Neural crest cell (in vitro differentiated cells): ENCODE measurements at regions not wholly inside any gene's neighbourhood (a gene's known extent, or its start where the extent isn't known, plus 50 kb on each side); places are given as distances from the start of the nearest gene placed in this dataset.

Experiments
- DNase-seq: peaks from one replicate; pipeline ENCODE4 v3.0.0; 2021; ENCODE audit warnings: low read depth, mixed read lengths, low spot score
- H3K27ac Mint-ChIP-seq: one replicate; pipeline ENCODE4 v1.8.0; 2021; ENCODE audit warnings: mild to moderate bottlenecking, mixed read lengths; ENCODE audit not compliant: unreplicated experiment
- H3K27me3 Mint-ChIP-seq: 2 replicates; pipeline ENCODE4 v1.8.0; 2021; ENCODE audit warnings: low read depth, mild to moderate bottlenecking, mixed read lengths
- H3K36me3 Mint-ChIP-seq: 2 replicates; pipeline ENCODE4 v1.8.0; 2021; ENCODE audit warnings: low read depth, mild to moderate bottlenecking, mixed read lengths
- H3K4me1 Mint-ChIP-seq: 2 replicates; pipeline ENCODE4 v1.8.0; 2021; ENCODE audit warnings: mixed read lengths
- H3K4me3 Mint-ChIP-seq: one replicate; pipeline ENCODE4 v1.8.0; 2021; ENCODE audit warnings: mild to moderate bottlenecking, mixed read lengths
- H3K9me3 Mint-ChIP-seq: 2 replicates; pipeline ENCODE4 v1.8.0; 2021; ENCODE audit warnings: mixed read lengths
- TF ChIP-seq, protein P1 (sequence below): fragments of 200-600 bp; sonication (generic); conservative IDR thresholded peaks from 2 replicates; pipeline ENCODE4 v1.5.0; 2021; ENCODE audit warnings: antibody characterized with exemption, mild to moderate bottlenecking

DNA sequence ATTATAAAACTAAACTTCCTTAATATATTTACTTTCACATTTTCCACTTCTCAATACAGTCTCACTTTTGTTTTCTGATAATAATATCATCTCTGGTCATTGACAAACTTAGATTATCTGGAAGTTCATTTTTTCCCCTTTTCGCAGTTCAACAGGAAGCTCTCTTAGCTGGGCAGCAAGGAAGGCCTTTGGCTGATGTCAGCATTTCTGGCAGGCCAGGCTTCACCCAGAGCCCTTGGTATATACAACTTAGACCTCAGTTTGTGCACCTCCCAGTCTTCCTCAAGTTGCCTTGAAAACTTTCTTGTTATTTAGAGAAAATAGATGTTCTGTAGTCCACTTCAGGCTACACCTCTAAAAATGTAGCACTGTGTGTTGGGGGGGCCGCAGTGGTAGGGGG is 1103.6 kb downstream of the AMY1C start:
- H3K9me3 Mint-ChIP-seq: peaks cover 4% of the 10 kb centered on the region
- no peak overlapping the region for H3K4me3 Mint-ChIP-seq
- TF ChIP-seq, protein P1, sequence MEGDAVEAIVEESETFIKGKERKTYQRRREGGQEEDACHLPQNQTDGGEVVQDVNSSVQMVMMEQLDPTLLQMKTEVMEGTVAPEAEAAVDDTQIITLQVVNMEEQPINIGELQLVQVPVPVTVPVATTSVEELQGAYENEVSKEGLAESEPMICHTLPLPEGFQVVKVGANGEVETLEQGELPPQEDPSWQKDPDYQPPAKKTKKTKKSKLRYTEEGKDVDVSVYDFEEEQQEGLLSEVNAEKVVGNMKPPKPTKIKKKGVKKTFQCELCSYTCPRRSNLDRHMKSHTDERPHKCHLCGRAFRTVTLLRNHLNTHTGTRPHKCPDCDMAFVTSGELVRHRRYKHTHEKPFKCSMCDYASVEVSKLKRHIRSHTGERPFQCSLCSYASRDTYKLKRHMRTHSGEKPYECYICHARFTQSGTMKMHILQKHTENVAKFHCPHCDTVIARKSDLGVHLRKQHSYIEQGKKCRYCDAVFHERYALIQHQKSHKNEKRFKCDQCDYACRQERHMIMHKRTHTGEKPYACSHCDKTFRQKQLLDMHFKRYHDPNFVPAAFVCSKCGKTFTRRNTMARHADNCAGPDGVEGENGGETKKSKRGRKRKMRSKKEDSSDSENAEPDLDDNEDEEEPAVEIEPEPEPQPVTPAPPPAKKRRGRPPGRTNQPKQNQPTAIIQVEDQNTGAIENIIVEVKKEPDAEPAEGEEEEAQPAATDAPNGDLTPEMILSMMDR: no peak

DNA sequence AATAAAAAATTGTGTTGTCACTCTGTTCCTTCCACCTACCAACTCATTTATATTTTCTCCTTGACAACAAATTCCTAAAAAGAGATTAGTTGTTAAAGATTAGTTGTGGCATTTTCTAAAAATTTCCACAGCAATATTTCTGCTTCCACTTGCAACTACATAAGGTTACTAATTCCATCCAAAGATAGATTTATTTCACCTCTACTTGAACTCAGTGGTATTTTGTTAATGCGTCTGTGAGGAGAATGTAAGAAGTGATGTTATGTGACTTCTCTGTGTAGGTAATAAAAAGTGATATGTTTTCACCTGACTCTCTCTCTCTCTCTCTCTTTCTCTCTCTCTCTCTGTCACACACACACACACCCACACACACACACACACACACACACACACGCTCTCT is 1104.8 kb downstream of the AMY1C start:
- no peaks in the 10 kb centered on the region for H3K4me1 Mint-ChIP-seq
- no peaks in the 10 kb centered on the region for H3K27me3 Mint-ChIP-seq
- no peaks in the 10 kb centered on the region for H3K36me3 Mint-ChIP-seq
- no peak overlapping the region for H3K4me3 Mint-ChIP-seq
- H3K9me3 Mint-ChIP-seq: peaks cover 7% of the 10 kb centered on the region
- no peak overlapping the region for H3K27ac Mint-ChIP-seq
- DNase-seq: no peak
- TF ChIP-seq, protein P1: no peak

More for the DNA sequence above, 1103.6 kb downstream of the AMY1C start:
- H3K27me3 Mint-ChIP-seq: no peaks in the 10 kb centered on the region
- no peak for DNase-seq
- no peak overlapping the region for H3K27ac Mint-ChIP-seq
- no peaks in the 10 kb centered on the region for H3K4me1 Mint-ChIP-seq
- no peaks in the 10 kb centered on the region for H3K36me3 Mint-ChIP-seq

DNA sequence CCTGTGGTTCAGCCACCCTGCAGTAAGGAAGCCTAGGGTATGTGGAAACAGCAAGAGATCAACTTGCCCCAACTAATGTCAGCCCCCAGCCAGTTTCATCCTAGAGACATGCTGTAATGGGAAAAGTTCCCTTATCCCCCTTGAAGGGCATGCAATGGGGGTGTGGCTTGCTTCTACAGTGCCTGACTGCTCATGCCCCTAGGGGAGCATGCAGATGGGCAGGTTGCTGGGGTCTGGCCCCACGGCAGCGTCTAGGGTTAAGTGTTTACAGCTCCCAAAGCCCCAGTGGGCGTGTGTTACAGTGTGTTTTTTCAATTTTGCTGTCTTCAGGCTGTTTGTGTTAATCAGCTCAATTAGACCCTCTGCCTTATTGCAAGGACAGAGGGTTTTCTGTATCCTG is 1105.9 kb downstream of the AMY1C start:
- no peak for DNase-seq
- TF ChIP-seq, protein P1: no peak
- no peak overlapping the region for H3K27ac Mint-ChIP-seq
- peaks cover 7% of the 10 kb centered on the region for H3K9me3 Mint-ChIP-seq
- H3K4me1 Mint-ChIP-seq: no peaks in the 10 kb centered on the region
- no peaks in the 10 kb centered on the region for H3K27me3 Mint-ChIP-seq
- no peak overlapping the region for H3K4me3 Mint-ChIP-seq
- H3K36me3 Mint-ChIP-seq: no peaks in the 10 kb centered on the region

DNA sequence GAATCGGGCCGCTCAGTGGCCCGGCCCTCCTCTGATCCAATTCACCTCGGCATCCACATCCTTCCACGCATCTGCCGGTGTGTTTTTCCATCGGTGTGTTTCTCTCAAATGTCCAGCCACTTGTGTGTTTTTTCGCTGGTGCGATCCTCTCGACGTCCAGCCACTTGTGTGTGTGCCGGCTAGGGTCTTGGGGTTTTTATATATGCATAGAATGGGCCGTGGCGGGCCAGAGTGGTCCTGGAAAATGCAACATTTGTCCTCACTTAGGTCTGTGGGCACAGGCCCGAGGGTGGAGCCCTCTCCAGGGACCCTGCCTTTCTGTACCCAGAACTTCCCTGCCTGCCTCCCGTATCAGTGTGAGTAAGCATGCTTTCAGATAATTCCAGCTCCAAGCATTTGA is 1106.4 kb downstream of the AMY1C start:
- Mint-ChIP-seq H3K36me3 (no peaks in the 10 kb centered on the region), H3K27me3 (no peaks in the 10 kb centered on the region), H3K4me1 (no peaks in the 10 kb centered on the region), H3K27ac (no peak overlapping the region), H3K4me3 (no peak overlapping the region), H3K9me3 (peaks cover 7% of the 10 kb centered on the region)
- TF ChIP-seq, protein P1: no peak
- no peak for DNase-seq

DNA sequence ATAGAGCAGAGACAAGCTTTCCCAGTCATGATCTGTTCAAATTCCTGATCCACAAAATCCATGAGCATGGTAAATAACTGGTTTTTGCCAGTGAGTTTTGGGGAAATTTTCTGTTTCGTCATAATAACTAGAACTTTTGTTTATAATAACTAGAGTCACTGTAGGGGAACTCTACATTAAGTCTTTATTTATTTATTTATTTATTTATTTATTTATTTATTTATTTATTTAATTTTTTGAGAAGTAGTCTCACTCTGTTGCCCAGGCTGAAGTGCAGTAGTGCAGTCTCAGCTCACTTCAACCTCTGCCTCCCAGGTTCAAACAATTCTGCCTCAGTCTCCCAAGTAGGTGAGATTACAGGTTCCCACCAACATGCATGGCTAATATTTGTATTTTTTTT is 1106.8 kb downstream of the AMY1C start:
- H3K9me3 Mint-ChIP-seq: peaks cover 7% of the 10 kb centered on the region
- H3K4me1 Mint-ChIP-seq: no peaks in the 10 kb centered on the region
- H3K27ac Mint-ChIP-seq: no peak overlapping the region
- TF ChIP-seq, protein P1: no peak
- no peaks in the 10 kb centered on the region for H3K36me3 Mint-ChIP-seq
- no peak for DNase-seq
- no peak overlapping the region for H3K4me3 Mint-ChIP-seq
- H3K27me3 Mint-ChIP-seq: no peaks in the 10 kb centered on the region

DNA sequence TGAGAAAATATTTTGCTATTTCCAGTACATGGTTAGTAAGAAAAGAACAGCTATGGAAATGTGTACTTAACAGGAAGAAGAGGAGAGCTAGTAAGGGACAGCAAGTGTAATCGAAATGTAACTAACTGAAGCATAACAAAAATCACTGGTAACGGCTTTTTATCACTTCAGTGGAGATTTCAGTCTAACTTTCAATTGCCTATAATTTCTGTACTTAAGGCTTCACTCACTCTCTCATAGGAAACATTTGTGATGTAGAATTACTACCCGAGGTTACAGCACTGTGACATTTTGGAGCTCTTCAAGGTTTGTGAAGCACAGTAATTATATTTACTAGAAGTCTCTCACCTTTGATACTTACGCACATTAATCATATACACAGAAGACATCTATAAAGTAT is 1119.1 kb downstream of the AMY1C start:
- TF ChIP-seq, protein P1: no peak
- DNase-seq: no peak
- Mint-ChIP-seq H3K27me3 (no peaks in the 10 kb centered on the region), H3K4me3 (no peak overlapping the region), H3K36me3 (no peaks in the 10 kb centered on the region), H3K9me3 (no peaks in the 10 kb centered on the region), H3K4me1 (no peaks in the 10 kb centered on the region), H3K27ac (no peak overlapping the region)
